ENCODE measurements at regions not wholly inside any gene's neighbourhood (a gene's known extent, or its start where the extent isn't known, plus 50 kb on each side); places are given as distances from the start of the nearest gene placed in this dataset.

GRCh38 chr10:123604506-123604905, 61.6 kb upstream of the GPR26 start:
- no peak for TF ChIP-seq CTCF (IDR thresholded peaks at IDR 0.05; ENCODE audit: low read depth, low read length, missing control alignments)
- in situ Hi-C loops (cut with HindIII; ENCODE audit: low sequenced_read_pairs) = no loop called here
- H3K4me3 ChIP-seq (ENCODE audit: low read depth, low read length) = no peak overlapping the region
- no peak for DNase-seq (ENCODE audit: low read depth)

GRCh38 chr10:123606006-123606405, 60.1 kb upstream of the GPR26 start:
- no peak overlapping the region for H3K4me3 ChIP-seq (ENCODE audit: low read depth, low read length)
- DNase-seq (ENCODE audit: low read depth) = no peak
- TF ChIP-seq CTCF (IDR thresholded peaks at IDR 0.05; ENCODE audit: low read depth, low read length, missing control alignments) = no peak
- in situ Hi-C loops (cut with HindIII; ENCODE audit: low sequenced_read_pairs) = no loop called here

GRCh38 chr10:123606955-123607354, 59.2 kb upstream of the GPR26 start:
- in situ Hi-C loops (cut with HindIII; ENCODE audit: low sequenced_read_pairs) = no loop called here
- H3K4me3 ChIP-seq (ENCODE audit: low read depth, low read length) = no peak overlapping the region
- TF ChIP-seq CTCF (IDR thresholded peaks at IDR 0.05; ENCODE audit: low read depth, low read length, missing control alignments) = no peak
- DNase-seq (ENCODE audit: low read depth) = no peak

GRCh38 chr10:123607386-123607785, 58.8 kb upstream of the GPR26 start:
- no peak for TF ChIP-seq CTCF (IDR thresholded peaks at IDR 0.05; ENCODE audit: low read depth, low read length, missing control alignments)
- in situ Hi-C loops (cut with HindIII; ENCODE audit: low sequenced_read_pairs) = no loop called here
- no peak overlapping the region for H3K4me3 ChIP-seq (ENCODE audit: low read depth, low read length)
- DNase-seq (ENCODE audit: low read depth) = no peak

GRCh38 chr10:123608047-123608446, 58.1 kb upstream of the GPR26 start:
- in situ Hi-C loops (cut with HindIII; ENCODE audit: low sequenced_read_pairs) = no loop called here
- H3K4me3 ChIP-seq (ENCODE audit: low read depth, low read length) = no peak overlapping the region
- TF ChIP-seq CTCF (IDR thresholded peaks at IDR 0.05; ENCODE audit: low read depth, low read length, missing control alignments) = no peak
- no peak for DNase-seq (ENCODE audit: low read depth)

- no peak for DNase-seq (ENCODE audit: low read depth)
- no peak overlapping the region for H3K4me3 ChIP-seq (ENCODE audit: low read depth, low read length)
- in situ Hi-C loops (cut with HindIII; ENCODE audit: low sequenced_read_pairs) = no loop called here
- no peak for TF ChIP-seq CTCF (IDR thresholded peaks at IDR 0.05; ENCODE audit: low read depth, low read length, missing control alignments)
These were observed 54.9 kb upstream of the GPR26 start for GRCh38 chr10:123611243-123611642.

- no peak overlapping the region for H3K4me3 ChIP-seq (ENCODE audit: low read depth, low read length)
- TF ChIP-seq CTCF (IDR thresholded peaks at IDR 0.05; ENCODE audit: low read depth, low read length, missing control alignments) = no peak
- no peak for DNase-seq (ENCODE audit: low read depth)
- in situ Hi-C loops (cut with HindIII; ENCODE audit: low sequenced_read_pairs) = no loop called here
These were observed 54.3 kb upstream of the GPR26 start for GRCh38 chr10:123611876-123612275.

Data from astrocyte of the cerebellum (primary cell).